SU-DHL-6 (cell line): ENCODE measurements at regions not wholly inside any gene's neighbourhood (a gene's known extent, or its start where the extent isn't known, plus 50 kb on each side); places are given as distances from the start of the nearest gene placed in this dataset.

Experiments
- CTCF ChIP-seq: fragments of 200-600 bp; sonication (generic); IDR thresholded peaks from one replicate; pipeline ENCODE4 v1.5.1; 2017; ENCODE audit warnings: antibody characterized with exemption, mild to moderate bottlenecking, low read length, moderate library complexity; ENCODE audit not compliant: insufficient read depth, poor library complexity, severe bottlenecking
- EZH2phosphoT487 ChIP-seq: fragments of 200-600 bp; sonication (generic), shearing (Covaris generic); conservative IDR thresholded peaks from 2 replicates; pipeline ENCODE4 v1.6.1; 2018; ENCODE audit warnings: mild to moderate bottlenecking, antibody characterized with exemption, low read length, moderate library complexity, mixed read lengths

GRCh38 chr12:92478692-92479091 lies 224.1 kb upstream of the PLEKHG7 start:
- no peak for TF ChIP-seq CTCF
- TF ChIP-seq EZH2phosphoT487: no peak
